ENCODE measurements at regions not wholly inside any gene's neighbourhood (a gene's known extent, or its start where the extent isn't known, plus 50 kb on each side); places are given as distances from the start of the nearest gene placed in this dataset.

- H3K27me3 ChIP-seq (ENCODE audit: control insufficient read depth in 4 of 4, insufficient read depth in 4 of 4, low read length in 3 of 4) = no peaks in the 10 kb centered on the region
- DNase-seq (ENCODE audit: low spot score) = no peak
- H3K27ac ChIP-seq (ENCODE audit: low read depth in 1 of 2, low read length in 2 of 2) = no peak overlapping the region
- no peaks in the 10 kb centered on the region for H3K36me3 ChIP-seq (ENCODE audit: control insufficient read depth in 4 of 4, insufficient read depth in 3 of 4, low read depth in 1 of 4, low read length in 3 of 4)
- no peaks in the 10 kb centered on the region for H3K4me1 ChIP-seq (ENCODE audit: control insufficient read depth in 4 of 4, insufficient read depth in 4 of 4, low read length in 3 of 4)
- H3K9ac ChIP-seq (ENCODE audit: low read depth in 1 of 2, low read length in 2 of 2) = no peak overlapping the region
- 97% methylated on average over 1 of the region's 1 CpG for WGBS
- no peak overlapping the region for H3K4me3 ChIP-seq (ENCODE audit: low read depth in 1 of 3, low read length in 3 of 3)
- no peak for TF ChIP-seq FOXA2 (IDR thresholded peaks at IDR 0.05)
- H3K9me3 ChIP-seq (ENCODE audit: control insufficient read depth in 4 of 4, low read length in 3 of 4) = no peaks in the 10 kb centered on the region
Measured at GRCh38 chr6:137768935-137769334, 98.1 kb upstream of the TNFAIP3 start.

GRCh38 chr6:137769797-137770362, 97.2 kb upstream of the TNFAIP3 start:
- no peaks in the 10 kb centered on the region for H3K36me3 ChIP-seq (ENCODE audit: control insufficient read depth in 4 of 4, insufficient read depth in 3 of 4, low read depth in 1 of 4, low read length in 3 of 4)
- H3K9ac ChIP-seq (ENCODE audit: low read depth in 1 of 2, low read length in 2 of 2) = no peak overlapping the region
- no peaks in the 10 kb centered on the region for H3K9me3 ChIP-seq (ENCODE audit: control insufficient read depth in 4 of 4, low read length in 3 of 4)
- WGBS = 91% methylated on average over 6 of the region's 6 CpGs
- no peak for DNase-seq (ENCODE audit: low spot score)
- no peaks in the 10 kb centered on the region for H3K27me3 ChIP-seq (ENCODE audit: control insufficient read depth in 4 of 4, insufficient read depth in 4 of 4, low read length in 3 of 4)
- TF ChIP-seq REST (IDR thresholded peaks at IDR 0.05) = no peak
- no peak for TF ChIP-seq JUND (IDR thresholded peaks at IDR 0.05)
- TF ChIP-seq MAX (IDR thresholded peaks at IDR 0.05) = no peak
- no peak for TF ChIP-seq HNF4A (conservative IDR thresholded peaks at IDR 0.05)
- no peak for TF ChIP-seq GABPA (IDR thresholded peaks at IDR 0.05 in 1 of 2, conservative IDR thresholded peaks at IDR 0.05 in 1 of 2)
- TF ChIP-seq ATF3 (IDR thresholded peaks at IDR 0.05) = no peak
- TF ChIP-seq HNF4G (IDR thresholded peaks at IDR 0.05) = no peak
- TF ChIP-seq, protein P1, sequence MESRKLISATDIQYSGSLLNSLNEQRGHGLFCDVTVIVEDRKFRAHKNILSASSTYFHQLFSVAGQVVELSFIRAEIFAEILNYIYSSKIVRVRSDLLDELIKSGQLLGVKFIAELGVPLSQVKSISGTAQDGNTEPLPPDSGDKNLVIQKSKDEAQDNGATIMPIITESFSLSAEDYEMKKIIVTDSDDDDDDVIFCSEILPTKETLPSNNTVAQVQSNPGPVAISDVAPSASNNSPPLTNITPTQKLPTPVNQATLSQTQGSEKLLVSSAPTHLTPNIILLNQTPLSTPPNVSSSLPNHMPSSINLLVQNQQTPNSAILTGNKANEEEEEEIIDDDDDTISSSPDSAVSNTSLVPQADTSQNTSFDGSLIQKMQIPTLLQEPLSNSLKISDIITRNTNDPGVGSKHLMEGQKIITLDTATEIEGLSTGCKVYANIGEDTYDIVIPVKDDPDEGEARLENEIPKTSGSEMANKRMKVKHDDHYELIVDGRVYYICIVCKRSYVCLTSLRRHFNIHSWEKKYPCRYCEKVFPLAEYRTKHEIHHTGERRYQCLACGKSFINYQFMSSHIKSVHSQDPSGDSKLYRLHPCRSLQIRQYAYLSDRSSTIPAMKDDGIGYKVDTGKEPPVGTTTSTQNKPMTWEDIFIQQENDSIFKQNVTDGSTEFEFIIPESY (IDR thresholded peaks at IDR 0.05) = no peak
- no peak overlapping the region for H3K27ac ChIP-seq (ENCODE audit: low read depth in 1 of 2, low read length in 2 of 2)
- H3K4me3 ChIP-seq (ENCODE audit: low read depth in 1 of 3, low read length in 3 of 3) = no peak overlapping the region
- no peaks in the 10 kb centered on the region for H3K4me1 ChIP-seq (ENCODE audit: control insufficient read depth in 4 of 4, insufficient read depth in 4 of 4, low read length in 3 of 4)

DNA sequence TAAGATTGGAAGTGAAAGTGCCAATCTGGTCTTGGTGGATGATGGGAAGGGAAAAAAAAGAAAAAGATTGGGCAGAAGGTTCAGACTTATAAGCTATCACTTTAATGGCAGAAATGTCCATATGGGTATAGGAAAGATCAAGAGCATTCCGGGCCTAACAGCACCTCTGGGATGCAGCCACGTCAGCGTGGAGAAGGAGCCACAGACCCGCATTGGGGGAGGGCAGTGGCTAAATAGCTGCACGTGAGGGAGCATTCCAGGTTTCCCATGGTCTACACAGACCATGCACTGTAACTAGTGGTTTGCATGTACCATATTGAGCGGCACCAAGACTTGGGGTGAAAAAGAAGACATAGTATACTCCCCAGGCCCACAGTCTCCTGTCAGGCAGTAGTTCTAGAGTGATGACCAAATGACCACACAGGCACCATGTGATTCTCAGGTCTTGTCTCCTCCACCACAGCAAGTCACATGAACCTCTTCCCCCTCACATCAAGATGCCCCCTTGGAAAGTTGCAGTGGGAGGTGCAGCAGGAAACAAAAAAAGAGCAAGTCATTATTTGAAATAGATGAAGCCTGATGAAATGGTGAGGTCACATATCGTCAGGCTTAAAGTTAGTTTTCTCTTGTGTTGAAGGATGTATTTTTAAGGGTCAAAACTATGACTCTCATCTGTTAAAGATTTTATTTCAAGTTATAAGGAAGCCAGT, 94.4 kb upstream of the TNFAIP3 start:
- Histone ChIP-seq H3K27ac (ENCODE audit: low read depth in 1 of 2, low read length in 2 of 2) (no peak overlapping the region), H3K9ac (ENCODE audit: low read depth in 1 of 2, low read length in 2 of 2) (no peak overlapping the region), H3K9me3 (ENCODE audit: control insufficient read depth in 4 of 4, low read length in 3 of 4) (no peaks in the 10 kb centered on the region), H3K36me3 (ENCODE audit: control insufficient read depth in 4 of 4, insufficient read depth in 3 of 4, low read depth in 1 of 4, low read length in 3 of 4) (no peaks in the 10 kb centered on the region), H3K27me3 (ENCODE audit: control insufficient read depth in 4 of 4, insufficient read depth in 4 of 4, low read length in 3 of 4) (no peaks in the 10 kb centered on the region), H3K4me3 (ENCODE audit: low read depth in 1 of 3, low read length in 3 of 3) (no peak overlapping the region), H3K4me1 (ENCODE audit: control insufficient read depth in 4 of 4, insufficient read depth in 4 of 4, low read length in 3 of 4) (no peaks in the 10 kb centered on the region)
- DNase-seq (ENCODE audit: low spot score) = no peak
- 97% methylated on average over 7 of the region's 7 CpGs for WGBS
- no peak for TF ChIP-seq ATF3 (IDR thresholded peaks at IDR 0.05)
- TF ChIP-seq HNF4A (conservative IDR thresholded peaks at IDR 0.05) = no peak
- TF ChIP-seq FOXA1 (IDR thresholded peaks at IDR 0.05) = no peak
- no peak for TF ChIP-seq REST (IDR thresholded peaks at IDR 0.05)
- no peak for TF ChIP-seq CTCF (IDR thresholded peaks at IDR 0.05; ENCODE audit: low read depth, low read length, missing input control)
- no peak for TF ChIP-seq GABPA (IDR thresholded peaks at IDR 0.05 in 1 of 2, conservative IDR thresholded peaks at IDR 0.05 in 1 of 2)
- no peak for TF ChIP-seq HNF4G (IDR thresholded peaks at IDR 0.05)
- no peak for TF ChIP-seq SP1 (IDR thresholded peaks at IDR 0.05)
